Nephron (organoid): ENCODE measurements at regions not wholly inside any gene's neighbourhood (a gene's known extent, or its start where the extent isn't known, plus 50 kb on each side); places are given as distances from the start of the nearest gene placed in this dataset.

ENCODE experiments used
- H3K27ac Mint-ChIP-seq, 3 experiments: 2 replicates each; pipeline ENCODE4 v1.8.0; 2020; ENCODE audit warnings: mixed read lengths in 3 of 3, mild to moderate bottlenecking in 2 of 3, moderate library complexity in 1 of 3
- H3K27me3 Mint-ChIP-seq: 2 replicates; pipeline ENCODE4 v1.8.0; 2021; ENCODE audit warnings: low read depth, mild to moderate bottlenecking, moderate library complexity, mixed read lengths
- H3K36me3 Mint-ChIP-seq: 2 replicates; pipeline ENCODE4 v1.8.0; 2020; ENCODE audit warnings: low read depth, mixed read lengths
- H3K4me1 Mint-ChIP-seq: 2 replicates; pipeline ENCODE4 v1.8.0; 2020; ENCODE audit warnings: mixed read lengths
- H3K4me3 Mint-ChIP-seq, 3 experiments: 2 replicates each; pipeline ENCODE4 v1.8.0; 2020; ENCODE audit warnings: mild to moderate bottlenecking in 3 of 3, mixed read lengths in 3 of 3, moderate library complexity in 2 of 3
- H3K9me3 Mint-ChIP-seq: 2 replicates; pipeline ENCODE4 v1.8.0; 2020; ENCODE audit warnings: mixed read lengths
- TF ChIP-seq, protein P1 (sequence below), 3 experiments: fragments of 200-600 bp; sonication (generic); IDR thresholded peaks; one replicate each; pipeline ENCODE4 v1.5.0; 2021; ENCODE audit warnings: antibody characterized with exemption in 3 of 3; ENCODE audit not compliant: unreplicated experiment in 3 of 3

DNA sequence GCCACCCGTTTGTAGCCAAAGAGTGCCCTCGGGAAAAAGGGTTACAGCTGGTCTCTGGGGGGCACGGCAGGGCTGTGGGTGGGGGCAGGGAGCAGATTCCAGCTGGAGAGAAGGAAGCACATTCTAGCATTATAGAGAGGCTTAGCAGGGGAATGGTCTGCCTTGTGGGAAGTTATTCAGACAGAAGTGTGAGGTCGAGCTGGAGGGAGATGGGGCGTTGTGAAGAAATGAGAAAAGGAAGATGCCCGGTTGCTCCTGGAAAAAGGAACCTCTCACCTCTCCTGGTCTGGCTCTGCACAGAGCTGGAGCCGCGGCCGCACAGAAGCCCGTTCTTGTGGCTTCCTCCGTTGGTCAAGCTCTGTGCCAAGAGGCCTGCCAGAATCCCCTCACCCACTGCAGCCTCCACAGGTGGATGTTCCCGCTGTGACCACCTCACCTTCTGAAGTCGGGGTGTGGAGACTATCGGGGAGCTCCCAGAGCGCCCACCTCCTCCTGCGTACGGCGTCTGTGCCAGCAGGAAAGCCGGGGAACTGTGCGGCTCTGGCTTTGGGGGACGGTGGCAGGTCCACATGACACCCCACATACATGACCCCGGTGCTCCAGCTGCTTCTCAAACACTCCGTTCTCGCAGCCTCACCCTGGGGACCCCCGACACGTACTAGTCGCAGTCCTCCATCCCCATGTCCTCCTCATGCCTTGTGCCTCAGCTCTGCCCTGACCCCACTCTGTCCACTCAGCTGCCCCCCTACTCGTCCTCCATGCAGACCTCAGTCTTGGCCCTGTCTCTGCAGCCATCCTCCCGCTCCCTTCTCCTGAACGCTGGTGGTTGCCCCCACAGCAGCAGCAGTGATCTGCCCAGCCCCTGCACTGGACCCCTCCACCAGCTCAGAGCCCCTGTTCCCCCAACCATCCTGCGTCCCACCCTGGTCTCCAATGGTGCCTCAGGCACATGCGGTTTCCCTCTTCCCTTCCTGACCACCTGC, 52.2 kb upstream of the HGFAC start:
- Mint-ChIP-seq H3K27me3 (peaks cover 9% of the 10 kb centered on the region), H3K9me3 (no peaks in the 10 kb centered on the region), H3K27ac (peak overlapping the region; percentile 94 to 97 (median 95)), H3K4me3 (peak overlapping the region; percentile 54 to 66 (median 59)), H3K4me1 (peaks cover 60% of the 10 kb centered on the region), H3K36me3 (no peaks in the 10 kb centered on the region)
- TF ChIP-seq, protein P1, sequence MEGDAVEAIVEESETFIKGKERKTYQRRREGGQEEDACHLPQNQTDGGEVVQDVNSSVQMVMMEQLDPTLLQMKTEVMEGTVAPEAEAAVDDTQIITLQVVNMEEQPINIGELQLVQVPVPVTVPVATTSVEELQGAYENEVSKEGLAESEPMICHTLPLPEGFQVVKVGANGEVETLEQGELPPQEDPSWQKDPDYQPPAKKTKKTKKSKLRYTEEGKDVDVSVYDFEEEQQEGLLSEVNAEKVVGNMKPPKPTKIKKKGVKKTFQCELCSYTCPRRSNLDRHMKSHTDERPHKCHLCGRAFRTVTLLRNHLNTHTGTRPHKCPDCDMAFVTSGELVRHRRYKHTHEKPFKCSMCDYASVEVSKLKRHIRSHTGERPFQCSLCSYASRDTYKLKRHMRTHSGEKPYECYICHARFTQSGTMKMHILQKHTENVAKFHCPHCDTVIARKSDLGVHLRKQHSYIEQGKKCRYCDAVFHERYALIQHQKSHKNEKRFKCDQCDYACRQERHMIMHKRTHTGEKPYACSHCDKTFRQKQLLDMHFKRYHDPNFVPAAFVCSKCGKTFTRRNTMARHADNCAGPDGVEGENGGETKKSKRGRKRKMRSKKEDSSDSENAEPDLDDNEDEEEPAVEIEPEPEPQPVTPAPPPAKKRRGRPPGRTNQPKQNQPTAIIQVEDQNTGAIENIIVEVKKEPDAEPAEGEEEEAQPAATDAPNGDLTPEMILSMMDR (IDR thresholded peaks at IDR 0.05; ENCODE audit: unreplicated experiment in 3 of 3): no peak

DNA sequence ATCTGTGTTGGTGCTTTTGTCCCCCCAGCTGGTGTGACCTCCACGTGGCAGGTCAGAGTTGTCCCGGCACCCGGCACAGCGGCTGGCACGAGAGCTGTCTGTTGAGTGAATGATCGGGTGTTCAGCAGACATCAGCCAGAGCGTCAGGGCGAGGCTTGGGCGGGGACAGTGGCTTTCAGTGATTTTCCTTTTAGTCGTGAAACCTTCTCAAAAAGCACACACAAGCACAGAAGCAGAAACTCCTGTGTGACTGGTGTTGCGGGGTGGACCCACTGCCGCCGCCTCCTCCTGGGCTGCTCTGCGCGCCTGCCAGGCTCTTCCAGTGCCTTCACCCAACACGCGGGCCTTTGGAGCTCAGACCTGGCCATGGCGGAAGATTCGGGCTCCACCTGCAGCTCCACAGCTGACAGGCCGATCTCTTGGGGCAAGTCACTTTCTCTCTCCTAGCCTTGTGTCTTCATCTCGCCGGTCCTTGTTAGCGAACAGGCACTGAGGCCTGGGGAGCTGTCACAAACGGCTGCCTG, 51.4 kb upstream of the HGFAC start:
- TF ChIP-seq, protein P1 (IDR thresholded peaks at IDR 0.05; ENCODE audit: unreplicated experiment in 3 of 3): no peak
- Mint-ChIP-seq H3K36me3 (peaks cover 3% of the 10 kb centered on the region), H3K4me1 (peaks cover 60% of the 10 kb centered on the region), H3K27me3 (peaks cover 9% of the 10 kb centered on the region), H3K9me3 (no peaks in the 10 kb centered on the region), H3K27ac (peak overlapping the region; percentile 86 to 95 (median 93)), H3K4me3 (peak overlapping the region; percentile 11 to 60 (median 54))

DNA sequence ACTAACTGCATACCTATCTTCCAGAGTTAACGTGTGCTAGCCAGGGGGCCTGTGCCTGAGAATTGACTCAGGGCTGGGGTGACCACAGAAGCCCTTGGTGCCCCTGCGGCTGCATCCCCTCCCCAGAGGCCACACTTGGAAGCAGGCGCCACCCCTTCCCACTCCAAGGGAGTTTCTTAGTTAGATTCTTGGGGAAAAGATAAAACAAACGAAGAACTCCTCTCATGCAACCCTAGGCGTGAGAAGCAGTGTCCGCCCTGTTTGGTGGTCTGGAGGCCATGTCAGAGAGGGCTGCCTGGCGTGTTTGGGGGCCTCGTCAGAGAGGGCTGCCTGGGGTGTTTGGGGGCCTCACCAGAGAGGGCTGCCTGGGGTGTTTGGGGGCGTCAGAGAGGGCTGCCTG, 50.3 kb upstream of the HGFAC start:
- H3K27ac Mint-ChIP-seq: peak overlapping the region; percentile 33 to 95 (median 63)
- TF ChIP-seq, protein P1 (IDR thresholded peaks at IDR 0.05; ENCODE audit: unreplicated experiment in 3 of 3): no peak
- H3K27me3 Mint-ChIP-seq: peaks cover 6% of the 10 kb centered on the region
- H3K4me1 Mint-ChIP-seq: peaks cover 55% of the 10 kb centered on the region
- peaks cover 9% of the 10 kb centered on the region for H3K36me3 Mint-ChIP-seq
- H3K9me3 Mint-ChIP-seq: peaks cover under 1% of the 10 kb centered on the region
- H3K4me3 Mint-ChIP-seq: no peak overlapping the region
